Fibroblast of skin of scalp (primary cell): ENCODE measurements at regions not wholly inside any gene's neighbourhood (a gene's known extent, or its start where the extent isn't known, plus 50 kb on each side); places are given as distances from the start of the nearest gene placed in this dataset.
A peak's percentile ranks its signal among the peaks of the same experiment; 100 is the strongest.

Experiments used
- DNase-seq: peaks from one replicate; pipeline ENCODE4 v3.0.0-alpha.2; 2013

DNA sequence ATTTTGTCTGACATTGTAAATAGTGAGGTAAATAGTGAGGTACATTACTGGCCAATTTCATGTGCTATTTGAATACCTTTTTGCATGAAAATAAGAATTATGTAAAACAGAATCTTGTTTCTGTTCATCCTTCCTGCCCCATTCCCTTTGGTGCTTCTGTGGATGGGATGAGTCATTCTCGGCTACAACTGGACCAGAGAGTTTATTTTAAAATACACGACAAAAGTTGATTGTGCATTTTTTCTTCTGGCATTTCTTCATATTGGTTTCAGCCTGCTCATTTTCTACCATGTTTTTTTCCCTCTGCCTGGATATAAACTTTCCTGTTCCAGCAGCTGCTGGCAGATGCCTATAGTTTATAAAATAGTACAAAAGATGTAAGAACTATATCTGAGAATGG, 107.5 kb downstream of the CYSLTR2 start:
- no peak for DNase-seq

DNA sequence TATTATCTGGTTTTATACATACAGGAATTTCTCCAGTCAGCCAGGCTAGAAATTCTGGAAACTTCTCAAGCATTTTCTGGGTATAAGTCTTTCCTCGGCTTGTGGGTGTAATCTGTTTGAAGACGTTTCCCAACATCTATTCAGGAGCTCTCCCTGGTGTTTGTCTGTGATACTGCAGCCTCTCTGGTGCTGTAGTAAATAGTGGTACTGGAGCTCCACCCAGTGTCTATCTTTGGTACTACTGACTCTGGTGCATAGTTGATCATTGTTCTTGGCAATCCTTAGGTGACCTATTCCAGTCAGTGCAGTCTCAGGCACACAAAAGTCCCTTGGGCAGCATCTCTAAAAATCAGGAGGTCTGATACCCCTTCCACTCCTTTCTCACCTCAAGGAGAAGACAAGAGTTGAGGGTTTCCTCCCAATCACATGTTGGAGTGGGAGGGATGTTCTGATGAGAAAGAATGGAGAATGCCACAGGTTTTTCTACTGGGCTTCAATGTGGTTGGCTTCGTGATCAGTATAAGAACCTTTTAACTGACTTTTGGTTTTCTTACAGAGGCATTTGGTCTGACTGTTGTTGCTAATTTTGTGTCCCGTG, 115.5 kb downstream of the CYSLTR2 start:
- DNase-seq, result peak; percentile 87

DNA sequence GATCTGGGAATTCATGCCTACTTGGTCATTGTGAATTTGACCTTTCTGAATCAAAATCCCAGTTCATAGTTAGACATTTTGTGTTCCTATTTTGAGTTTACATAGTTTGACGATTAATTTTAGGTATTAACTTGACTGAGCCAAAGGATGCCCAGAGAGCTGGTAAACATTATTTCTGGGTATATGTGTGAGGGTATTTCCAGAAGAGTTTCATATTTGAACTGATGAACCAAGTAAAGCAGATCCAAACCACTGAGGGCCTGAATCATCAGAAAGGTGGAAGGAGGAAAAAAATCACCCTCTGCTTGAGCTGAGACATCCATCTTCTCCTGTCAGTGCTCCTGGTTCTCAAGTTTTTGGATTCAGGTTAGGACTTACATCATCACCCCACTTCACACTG, 116.6 kb downstream of the CYSLTR2 start:
- DNase-seq, result no peak

DNA sequence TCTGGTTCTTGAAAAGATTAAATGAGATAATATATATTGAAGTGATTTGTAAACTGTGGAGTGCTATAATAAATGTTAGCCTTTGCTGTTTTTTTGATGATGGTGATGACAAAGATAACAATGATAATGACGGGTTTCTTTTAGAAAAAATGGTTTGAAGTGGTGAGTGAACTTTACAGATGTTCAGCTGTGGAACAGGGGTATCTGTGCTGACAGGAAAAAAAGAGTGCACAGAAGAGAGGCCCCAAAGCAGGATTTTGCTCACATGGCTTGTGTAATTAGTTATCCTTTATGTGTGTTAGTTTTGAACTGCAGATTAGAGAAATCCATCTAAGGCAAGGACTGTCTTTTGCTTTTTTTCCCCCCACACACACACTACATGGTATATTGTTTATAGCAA, 119.2 kb downstream of the CYSLTR2 start:
- no peak for DNase-seq

DNA sequence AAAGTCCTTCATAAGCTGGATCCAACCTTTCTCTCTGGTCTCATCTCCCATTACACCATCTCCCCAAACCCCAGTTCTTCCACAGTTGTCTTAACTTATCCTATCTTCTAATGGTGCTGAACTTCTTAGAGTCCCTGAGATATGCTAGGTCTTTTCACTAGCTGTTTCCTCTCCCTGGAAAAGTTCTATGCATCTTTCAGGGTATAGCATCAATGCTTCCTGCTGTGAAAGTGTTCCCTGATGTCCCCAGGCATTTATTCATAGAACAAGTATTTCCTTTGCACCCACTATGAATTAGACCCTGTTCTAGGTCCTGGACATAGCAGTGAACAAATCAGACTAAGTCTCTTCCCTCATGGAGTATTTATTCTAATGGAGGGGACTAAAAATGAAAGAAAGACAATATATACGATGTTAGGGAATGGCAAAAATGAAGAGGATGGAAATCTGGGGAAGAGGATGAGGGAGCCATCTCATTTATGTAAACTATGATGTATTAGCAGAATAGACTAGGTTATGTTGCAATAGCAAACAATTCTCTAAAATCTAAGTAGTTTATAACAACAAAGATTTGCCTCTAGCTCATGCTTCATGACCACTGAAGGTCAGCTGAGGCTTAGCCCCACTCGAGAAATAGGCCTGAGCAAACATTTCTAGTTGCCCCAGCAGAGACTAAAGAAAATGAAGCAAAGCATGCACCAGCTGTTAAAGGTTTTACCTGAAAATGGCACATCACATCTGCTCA, 120.0 kb downstream of the CYSLTR2 start:
- DNase-seq, result peak; percentile 9

DNA sequence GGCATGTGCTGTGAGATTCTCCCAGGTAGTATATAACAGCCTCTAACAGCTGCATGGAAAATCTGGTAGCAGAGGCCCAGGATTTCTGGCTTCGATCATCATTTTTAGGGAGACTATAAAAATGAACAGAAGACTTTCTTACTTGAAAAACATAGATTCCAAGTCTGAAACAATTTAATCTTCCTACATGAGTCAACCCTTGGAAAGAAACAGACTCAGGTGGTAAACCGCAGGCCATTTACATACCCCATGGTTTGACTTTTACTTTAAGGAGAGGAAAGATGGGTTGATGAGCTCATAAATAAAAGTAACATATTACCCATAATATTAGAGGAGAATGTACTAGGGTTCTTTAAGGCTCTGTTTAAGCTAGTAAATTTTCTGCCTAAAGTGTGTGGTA, 121.6 kb downstream of the CYSLTR2 start:
- peak; percentile 35 for DNase-seq

DNA sequence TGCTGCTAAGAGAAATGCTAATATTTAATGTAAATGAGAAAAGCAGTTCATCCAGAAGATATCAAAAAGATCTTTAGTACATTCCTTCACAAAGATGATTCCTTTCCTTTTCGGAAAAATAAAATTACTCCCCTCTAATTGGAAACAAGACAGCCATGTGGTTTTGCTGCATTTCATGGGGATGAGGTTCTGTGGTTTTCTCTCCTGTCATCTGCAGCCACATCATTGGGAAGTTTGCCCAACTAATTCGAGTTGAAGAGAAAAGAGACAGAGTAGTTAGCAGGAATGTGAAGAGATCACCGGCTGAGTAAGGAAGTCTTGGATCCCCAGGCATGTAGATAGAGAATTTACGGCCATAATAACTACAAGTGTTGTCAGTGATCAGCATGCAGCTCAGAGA, 122.1 kb downstream of the CYSLTR2 start:
- peak; percentile 98 for DNase-seq

DNA sequence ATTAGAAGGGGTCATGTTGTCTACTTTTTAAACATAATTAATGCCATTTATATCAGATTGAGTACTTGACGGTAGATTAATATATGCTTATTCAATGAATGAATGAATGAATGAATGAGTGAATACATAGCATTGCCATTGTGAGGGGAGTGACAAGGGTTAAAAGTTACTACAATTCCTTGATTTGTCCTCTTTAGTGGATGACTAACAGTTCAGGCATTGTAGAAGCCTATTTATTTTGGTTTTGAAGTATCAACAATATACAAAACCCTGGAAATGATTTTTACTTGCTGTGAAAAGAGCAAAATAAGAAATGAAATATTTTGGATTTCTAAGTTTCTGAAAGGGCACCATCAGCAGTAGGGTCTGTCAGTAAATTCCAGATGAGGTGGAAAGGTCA, 122.7 kb downstream of the CYSLTR2 start:
- peak; percentile 4 for DNase-seq

DNA sequence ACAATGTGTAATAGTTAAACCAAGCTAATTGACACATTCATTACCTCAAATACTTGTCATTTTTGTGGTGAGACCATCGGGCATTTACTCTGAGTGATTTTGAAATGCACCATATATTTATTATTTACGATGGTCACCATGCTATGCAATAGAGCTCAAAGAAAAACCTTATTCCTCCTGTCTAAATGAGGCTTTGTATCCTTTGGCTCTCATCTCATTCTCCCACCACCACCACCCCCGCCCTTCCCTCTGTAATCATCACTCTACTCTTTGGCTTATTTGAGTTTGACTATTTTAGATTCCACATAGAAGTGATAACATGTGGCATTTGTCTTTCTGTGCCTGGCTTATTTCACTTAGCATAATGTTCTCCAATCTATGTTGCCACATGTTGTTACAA, 124.9 kb downstream of the CYSLTR2 start:
- DNase-seq, result peak; percentile 9

DNA sequence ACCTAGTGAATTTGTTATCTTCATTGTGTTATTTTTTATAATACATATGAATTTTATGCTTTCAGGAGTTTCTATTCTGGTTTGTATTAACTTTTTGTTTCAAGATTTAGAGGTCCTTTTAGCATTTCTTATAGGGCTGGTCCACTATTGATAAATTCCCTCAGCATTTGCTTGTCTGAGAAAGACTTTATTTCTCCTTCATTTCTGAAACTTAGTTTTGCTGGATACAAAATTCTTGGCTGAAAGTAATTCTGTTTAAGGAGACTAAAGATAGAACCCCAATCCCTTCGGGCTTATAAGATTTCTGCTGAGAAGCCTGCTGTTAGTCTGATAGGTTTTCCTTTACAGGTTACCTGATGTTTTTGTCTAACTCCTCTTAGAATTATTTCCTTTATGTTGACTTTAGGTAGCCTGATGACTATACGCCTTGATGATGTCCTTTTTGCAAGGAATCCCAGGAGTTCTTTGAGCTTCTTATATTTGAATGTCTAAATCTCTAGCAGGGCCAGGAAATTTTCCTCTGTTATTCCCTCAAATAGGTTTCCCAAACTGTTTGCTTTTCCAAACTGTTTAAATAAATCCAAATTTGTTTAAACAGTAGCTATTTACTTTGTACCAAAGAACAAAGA, 127.1 kb downstream of the CYSLTR2 start:
- DNase-seq, result no peak

DNA sequence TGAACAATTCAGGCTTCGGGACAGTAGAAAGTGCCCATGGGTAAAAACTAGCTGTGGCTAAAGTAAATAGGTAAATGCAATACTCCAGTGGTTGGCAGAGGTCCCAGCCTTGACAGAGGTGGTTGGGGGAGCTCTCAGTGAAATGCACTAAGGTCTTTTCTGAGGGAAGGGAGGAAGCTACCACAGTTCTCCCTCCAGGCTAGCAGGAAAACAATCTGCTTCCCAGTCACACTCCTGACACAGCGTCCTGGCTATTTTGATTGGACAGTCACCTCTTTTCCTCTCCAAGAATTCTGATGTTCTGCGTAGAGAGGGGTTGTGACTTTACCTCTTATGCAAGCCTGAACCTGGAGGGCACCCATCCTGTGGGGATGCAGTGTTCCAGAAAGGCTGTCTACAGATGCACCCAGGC, 128.7 kb downstream of the CYSLTR2 start:
- no peak for DNase-seq

DNA sequence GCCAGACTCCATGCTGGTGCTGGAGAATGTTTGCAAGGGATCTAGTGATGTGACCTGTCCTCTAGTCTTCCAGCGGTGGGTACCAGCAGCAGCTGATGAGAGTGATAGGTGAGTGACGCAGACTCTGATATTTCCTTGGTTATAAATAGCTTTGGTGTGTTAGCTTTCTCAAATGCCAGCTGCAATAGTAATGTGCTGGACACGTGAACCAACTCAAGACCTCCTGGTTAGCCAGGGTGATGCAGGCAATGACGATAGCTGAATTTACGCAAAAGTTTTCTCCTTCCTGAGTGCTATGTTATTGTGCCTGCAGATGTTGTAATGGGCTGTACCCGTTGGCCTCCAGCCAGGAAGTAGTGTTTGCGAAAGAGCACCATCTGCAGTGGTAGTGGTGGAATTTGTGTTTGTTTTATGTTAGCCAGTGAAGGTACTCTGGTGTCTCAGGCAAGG, 129.5 kb downstream of the CYSLTR2 start:
- peak; percentile 78 for DNase-seq

DNA sequence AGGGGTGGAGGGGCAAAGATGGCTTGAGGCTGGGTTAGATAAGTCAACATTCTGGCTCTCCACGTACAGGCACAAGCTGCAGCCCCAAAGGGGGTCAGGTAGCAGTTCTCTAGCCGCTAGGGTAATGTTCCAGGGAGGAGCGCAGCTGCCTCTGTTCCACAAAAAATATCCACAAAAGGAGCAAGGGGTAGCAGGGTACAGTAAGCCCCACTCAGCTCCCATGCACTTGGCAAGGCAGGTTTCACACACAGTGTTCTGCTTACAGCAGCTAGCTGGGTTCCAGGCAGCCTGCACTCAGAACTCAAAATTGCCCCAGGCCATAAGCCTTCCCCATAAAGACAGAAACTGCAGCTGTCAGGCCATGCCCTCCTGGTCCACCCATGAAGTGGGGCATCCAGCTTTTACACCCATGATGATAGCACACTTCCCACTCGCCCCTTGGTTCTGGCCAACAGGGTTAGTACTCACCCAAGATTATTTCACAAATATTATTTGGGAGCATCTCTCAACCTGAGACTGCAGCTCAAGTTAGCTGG, 130.0 kb downstream of the CYSLTR2 start:
- DNase-seq, result no peak

DNA sequence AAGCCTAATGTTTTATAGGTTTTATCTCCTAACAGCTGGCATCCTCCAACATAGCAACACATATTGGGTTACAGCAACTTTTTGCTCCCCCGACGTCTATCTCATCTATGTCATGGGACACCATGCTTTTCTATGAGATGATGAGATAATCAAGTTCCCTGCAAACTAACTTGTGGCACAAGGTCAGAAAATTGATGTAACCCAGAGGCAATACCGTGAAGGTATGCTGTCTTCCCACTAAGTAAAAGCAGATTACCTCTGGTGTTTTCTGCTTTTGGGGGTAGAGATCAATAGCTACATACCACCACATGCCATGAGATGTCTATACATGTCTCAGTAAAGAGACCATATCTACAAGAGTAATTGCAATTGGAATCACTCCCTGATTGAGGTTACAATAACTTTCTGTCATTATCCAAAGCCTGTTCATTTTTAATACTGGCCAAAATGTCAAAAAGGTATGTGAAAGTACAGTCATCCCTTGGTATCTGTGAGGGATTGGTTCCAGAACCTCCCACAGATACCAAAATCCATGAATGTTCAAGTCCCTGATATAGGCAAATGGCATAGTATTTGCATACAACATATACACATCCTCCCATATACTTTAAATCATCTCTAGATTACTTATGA, 131.3 kb downstream of the CYSLTR2 start:
- DNase-seq, result no peak

DNA sequence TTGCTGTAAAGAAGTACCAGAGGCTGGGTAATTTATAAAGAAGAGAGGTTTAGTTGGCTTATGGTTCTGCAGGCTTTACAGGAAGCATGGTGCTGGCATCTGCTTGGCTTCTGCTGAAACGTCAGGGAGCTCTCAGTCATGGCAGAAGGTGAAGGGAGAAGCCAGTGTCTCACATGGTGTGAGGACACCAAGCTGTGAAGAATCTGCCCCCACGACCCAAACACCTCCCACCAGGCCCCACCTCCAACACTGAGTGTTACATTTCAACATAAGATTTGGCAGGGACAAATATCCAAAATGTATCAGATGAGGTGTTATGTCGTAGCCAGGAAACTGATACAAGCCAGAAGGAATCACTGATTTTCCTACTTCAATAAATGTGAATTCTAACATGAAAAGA, 136.5 kb downstream of the CYSLTR2 start:
- no peak for DNase-seq

DNA sequence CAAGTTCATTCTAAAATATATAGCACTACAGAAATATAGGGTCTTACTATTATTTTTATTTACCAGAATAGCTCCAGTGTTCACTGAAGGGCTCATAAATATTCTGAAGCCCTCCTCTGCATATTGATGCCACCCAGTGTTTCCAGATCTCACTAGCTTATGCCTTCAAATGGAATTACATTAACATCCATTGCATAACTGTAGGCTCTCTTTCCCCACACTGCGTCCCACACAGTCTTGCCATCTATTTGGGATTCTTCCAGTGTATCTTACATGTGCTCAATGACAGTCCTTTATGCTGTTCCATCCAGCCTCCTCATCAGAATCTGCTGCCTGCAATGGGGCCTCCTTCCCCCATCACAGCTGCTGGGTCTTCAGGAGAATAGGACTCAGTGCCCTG, 137.2 kb downstream of the CYSLTR2 start:
- DNase-seq, result no peak

DNA sequence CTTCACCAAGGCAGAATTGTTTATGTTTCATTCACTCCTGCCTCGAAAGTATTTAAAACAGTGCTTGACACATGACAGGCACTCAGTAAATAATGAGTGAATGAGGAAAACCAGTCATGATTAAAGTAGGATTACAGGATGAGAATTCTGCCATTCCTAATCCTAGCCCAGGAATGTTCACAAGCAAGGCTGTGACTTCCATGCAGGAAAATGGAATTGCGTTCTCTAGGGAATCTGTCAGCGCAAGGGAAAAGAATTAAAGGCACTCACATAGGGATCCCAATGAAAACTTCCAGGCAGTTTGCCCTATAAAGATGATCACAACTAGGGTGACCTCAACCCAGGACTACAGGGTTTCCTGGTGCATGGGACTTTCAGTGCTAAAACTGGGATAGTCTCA, 143.4 kb downstream of the CYSLTR2 start:
- peak; percentile 61 for DNase-seq

DNA sequence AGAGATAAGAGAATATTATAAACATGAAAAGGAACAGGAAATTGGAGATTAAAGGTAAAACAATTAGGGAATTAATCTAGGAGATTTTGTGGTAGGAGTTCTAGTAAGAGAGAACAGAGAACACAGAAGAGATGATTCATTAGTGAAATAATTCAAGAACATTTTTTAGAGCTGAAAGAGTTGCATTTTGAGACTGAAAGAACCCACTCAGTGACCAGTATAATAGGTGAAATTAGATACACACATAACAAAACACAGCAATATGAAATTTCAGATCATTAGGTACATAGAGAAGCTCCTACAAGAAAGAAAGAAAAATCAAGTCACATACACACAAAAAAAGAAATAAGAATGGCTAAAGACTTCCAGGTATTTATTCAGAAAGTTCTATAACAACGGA, 144.0 kb downstream of the CYSLTR2 start:
- DNase-seq, result no peak

DNA sequence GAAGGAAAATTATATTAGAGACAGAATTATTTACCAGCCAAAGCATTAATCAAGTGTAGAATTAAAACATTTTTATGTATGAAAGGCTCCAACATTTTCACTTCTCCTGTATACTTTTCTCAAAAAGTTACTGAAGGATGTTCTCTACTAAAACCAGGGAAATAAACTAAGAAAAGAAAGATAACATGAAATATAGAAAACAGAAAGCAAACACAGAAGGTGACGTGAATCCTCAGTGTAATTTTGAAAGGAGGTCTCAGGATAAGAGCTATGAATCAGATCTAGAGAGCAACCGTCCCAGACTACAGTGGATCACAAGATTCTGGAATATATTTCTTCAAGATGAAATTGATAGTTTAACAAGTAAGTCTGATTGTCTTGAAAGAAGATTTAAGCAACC, 144.5 kb downstream of the CYSLTR2 start:
- DNase-seq, result no peak

DNA sequence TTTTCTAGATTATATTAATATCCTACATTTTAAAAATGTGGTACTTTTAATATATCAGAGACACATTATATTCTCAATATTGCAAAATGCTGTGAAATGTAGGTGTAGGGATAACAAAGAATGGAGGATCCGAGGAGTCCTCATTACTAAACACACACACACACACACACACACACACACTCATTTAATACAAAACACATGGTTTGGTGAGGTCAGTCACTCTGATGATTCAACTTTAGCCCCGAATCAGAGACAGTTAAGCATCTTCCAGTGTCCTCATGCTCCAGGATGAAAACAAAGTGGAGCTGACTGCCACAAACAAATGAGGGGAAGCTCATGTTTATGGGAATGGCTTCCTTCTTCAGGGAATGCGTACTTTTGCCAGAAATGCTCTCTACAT, 147.5 kb downstream of the CYSLTR2 start:
- DNase-seq, result peak; percentile 75

DNA sequence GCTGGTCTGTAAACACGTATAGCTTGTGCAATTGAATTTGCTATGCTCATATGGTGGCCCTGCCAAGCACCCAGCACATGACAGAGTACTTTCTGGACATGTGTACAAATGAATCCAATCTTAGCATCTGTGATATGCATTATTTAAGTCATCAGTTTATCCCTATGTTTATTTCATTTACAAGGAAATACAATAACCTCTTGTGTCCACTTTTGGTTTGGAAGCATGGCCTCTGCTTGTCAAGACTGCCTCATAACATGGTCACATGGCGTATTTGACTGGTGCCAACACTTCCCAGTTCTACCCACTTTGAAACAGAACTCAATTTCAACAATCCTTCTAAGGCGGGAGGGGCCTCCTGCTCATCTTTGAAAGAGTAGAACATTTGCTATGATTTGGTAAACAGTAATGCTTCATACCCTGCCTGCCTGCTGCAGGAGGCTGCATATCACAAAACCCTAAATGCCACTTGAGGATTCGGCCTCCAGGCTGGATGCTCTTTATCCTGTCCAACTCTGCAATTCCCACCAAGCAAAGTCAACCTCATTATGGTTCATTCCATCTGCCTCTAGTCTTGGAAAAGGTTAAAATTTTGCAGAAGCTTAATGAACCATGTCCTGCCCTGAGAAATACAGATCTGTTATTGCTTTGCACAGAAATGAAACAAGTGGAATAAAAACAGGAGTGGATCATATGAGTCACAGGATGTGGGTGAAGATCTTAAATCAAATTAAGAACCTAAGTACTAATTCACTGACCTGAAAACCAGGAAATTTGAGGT, 151.3 kb downstream of the CYSLTR2 start:
- no peak for DNase-seq

DNA sequence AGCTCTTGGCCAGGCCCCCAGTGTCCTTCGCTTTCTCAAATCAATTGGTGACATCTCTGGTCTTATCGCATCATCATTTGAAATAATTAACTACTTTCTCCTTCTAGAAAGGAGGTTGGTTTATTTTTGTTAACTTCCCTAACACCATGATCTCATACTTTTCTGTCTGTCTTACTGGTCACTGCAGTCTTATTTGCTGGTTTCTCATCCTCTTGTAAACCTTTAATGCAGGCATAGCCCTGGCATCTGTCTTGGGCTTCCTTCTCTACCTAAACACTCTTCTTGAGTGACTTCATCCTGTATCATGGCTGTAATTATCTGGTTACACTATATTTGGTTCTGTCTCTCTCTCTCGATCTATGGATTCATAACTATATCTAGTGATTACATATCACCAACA, 152.8 kb downstream of the CYSLTR2 start:
- DNase-seq, result no peak

DNA sequence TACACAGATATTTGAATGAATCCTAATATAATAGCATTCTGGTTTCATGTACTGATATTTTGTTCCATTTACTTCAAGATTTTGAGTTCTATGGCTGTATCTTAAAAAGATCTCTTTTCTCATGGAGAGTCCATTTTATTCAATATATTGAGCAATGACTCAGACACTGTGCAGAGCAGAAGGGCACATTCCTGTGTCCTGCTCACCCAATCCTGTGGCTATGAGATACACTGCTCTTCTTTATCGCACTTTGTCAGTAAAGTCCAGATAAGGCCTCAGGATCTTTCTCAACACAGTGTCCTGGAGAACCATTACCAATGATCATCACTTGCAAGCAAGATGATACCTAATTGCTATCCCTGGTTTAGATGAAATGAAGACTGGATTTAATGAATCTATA, 155.0 kb downstream of the CYSLTR2 start:
- peak; percentile 25 for DNase-seq
